Fibroblast of skin of left quadriceps (primary cell): ENCODE measurements at regions not wholly inside any gene's neighbourhood (a gene's known extent, or its start where the extent isn't known, plus 50 kb on each side); places are given as distances from the start of the nearest gene placed in this dataset.
A peak's percentile ranks its signal among the peaks of the same experiment; 100 is the strongest.
"Not testable (repeated sequence)": the region's sequence is repeated elsewhere in the genome, so short reads cannot be mapped to it uniquely, and the experiment has no call there.

Experiments
- DNase-seq, 2 experiments: peaks; one replicate each; pipeline ENCODE4 v3.0.0-alpha.2; 2013; ENCODE audit warnings: low read depth in 2 of 2

DNA sequence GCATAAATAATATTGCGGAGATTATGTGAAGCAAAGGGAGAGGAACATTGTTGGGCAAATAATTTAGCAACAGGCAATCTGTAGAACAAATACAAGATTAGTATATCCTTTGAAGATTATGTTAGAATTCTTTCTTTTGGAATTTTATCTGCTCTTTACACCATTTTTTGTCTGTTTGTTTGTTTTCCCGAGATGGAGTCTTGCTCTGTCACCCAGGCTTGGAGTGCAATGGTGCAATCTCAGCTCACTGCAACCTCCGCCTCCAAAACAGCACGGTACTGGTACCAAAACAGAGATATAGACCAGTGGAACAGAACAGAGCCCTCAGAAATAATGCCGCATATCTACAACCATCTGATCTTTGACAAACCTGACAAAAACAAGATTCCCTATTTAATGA lies 250.3 kb downstream of the FSIP2 start:
- DNase-seq = not testable (repeated sequence)

DNA sequence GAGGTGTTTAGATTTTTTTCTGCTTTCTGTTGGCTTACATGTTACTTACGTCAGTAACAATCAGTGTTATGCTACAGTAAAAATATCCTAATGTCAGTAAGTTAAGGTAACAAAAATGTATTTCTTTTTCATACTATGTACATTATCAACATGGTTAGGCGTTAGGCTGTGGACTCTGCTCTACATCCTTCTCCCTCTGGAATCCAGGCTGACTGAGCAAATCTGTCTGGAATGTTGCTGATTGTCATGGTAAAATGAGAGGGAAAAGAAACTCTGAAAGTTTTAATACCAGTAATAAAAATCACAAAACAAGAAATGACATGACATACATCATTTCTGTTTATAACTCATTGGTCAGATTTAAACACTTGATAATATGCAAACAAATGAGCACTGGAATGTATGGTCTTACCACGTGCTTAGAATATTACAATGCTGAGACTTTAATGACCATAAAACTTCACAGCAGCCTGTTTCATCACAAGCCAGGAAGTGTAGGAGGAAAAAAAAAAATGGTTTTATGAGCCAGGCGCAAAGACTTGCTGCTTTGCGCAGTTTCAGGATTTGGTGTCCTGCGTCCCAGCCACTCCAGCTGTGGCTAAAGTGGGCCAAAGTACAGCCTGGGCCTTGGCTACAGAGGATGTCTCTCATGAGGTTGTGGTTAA lies 252.4 kb downstream of the FSIP2 start:
- DNase-seq = peak; percentile 46 to 47

DNA sequence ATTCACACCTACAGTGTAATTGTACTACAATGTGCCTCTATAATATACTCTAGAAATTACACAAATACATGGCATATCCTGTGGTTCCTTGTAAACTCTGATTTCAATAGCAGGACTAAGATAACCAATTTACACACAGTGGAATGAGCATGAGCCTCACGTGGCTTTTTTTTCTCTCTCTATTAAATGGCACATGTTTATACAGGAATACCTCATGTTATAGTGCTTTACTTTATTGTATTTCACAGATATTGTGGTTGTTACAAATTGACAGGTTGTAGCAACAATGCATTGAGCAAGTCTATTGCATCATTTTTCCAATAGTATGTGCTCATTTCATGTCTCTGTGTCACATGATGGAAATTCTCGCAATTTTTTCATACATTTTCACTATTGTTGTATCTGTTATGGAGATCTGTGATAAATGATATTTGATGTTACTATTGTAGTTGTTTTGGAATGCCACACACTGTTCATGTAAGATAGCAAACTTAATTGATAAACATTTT lies 260.0 kb downstream of the FSIP2 start:
- DNase-seq = no peak

DNA sequence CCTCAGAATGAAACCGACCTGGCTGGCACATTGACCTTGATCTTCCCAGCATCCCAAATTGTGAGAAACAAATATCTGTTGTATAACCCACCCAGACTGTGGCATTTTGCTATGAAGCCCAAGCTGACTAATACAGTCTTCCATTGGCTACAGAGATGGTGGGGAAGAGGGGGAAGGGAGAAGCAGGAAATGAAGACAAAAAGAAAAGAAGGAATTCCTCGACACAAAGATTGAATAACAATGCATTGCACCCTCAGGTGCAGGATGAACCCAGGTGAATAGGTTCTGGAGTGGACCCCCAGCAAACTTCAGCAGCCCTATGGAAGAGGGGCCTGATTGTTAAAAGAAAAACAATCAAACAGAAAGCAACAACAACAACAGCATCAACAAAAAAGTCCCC lies 270.7 kb downstream of the FSIP2 start:
- no peak for DNase-seq

DNA sequence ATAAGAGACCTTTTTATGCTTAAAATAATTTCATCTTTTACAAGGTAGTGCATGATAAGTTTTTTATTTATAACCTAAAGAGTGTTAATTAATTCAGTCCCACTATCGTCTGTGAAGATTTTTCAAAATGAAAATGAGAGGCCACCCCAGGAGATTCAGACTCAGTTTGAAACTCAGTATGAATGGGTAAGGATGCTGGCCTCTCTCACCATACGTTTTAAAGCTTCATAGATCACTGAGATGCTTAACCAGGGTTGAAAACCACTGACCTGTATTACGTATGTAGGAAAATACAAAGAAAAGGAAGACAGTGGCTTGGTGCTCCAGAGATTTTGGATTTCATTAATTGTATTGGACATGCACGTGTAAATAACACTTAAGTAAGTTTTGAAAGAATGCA lies 278.7 kb downstream of the FSIP2 start:
- no peak for DNase-seq

DNA sequence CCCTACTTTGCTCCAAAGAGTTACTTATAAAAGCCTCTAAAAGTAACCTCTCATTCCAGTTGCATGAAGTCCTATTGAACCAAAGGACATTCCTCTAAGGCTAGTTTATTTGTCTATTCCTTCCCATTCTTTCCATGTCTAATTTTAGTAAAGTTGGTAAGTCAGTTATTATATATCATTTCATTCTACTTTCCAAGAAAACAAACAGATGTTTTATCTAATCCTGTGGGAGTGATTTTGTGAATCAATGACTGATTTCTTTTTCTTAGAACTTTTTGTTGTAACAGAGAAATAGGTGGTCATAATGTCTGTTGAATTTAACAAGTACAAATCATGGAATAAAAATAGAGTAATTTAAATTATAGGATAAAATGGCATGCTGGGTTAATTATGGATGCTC lies 286.3 kb downstream of the FSIP2 start:
- DNase-seq = no peak

DNA sequence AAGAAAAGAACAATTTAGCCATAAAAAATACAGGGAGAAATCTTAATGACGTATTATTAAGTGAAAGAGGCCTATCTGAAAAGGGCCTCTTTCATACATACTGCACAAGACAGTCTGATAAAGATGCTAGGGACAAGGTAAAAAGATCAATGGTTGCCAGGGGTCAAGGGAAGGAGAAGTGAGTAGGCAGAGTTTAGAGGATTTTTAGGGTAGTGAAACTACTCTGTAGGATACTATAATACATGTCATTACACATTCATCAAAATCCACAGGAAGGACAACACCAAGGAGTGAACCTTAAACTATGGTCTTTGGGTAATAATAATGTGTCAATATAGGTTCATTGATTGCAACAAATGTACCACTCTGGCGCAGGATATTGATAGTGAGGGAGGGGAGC lies 289.3 kb downstream of the FSIP2 start:
- no peak for DNase-seq

DNA sequence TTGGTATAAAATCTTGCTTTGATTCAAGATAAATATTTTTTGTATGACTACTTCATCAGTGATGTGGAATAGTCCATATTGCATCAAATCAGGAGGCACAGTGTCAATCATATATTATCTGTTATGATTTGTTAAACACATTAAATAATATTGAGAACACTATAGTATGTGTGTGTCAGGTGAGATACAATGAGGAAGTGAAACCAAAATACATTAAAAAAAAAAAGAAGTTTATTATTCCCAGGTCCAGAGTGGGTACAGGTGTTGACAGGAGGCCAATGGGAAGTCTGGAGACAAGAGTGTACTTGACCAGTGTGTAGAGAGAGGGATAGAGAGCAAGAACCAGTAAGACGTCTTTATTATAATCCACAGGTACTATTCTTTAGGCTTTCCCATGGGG lies 292.6 kb downstream of the FSIP2 start:
- no peak for DNase-seq

DNA sequence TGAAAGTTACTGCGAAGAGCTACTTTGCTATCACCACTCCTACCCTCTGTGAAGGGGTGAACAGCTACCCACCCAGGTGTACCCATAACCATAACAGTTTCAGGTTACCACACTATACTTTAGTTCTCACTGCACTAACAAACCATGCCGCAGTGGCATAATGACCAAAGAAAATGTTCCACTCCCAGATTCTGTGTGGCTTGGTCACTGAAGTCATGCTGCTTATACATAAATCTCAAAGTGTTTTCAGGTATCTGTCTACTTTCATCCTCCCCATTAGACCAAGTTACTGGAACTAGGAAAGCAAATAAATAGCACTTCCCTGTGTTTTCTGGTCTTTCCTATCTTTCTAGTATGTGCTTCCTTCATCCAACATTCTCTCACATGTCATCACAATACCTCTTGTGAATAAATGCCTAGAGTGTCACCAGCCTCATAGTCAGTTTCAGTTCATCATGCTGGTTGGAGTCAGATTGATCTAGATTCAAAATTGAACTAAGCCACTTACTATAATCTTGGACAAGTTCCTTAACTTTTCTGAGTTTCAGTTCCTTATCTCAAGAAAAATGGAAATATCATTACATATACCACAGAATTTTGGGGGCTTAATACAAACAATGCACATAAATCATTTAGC lies 293.6 kb downstream of the FSIP2 start:
- no peak for DNase-seq

DNA sequence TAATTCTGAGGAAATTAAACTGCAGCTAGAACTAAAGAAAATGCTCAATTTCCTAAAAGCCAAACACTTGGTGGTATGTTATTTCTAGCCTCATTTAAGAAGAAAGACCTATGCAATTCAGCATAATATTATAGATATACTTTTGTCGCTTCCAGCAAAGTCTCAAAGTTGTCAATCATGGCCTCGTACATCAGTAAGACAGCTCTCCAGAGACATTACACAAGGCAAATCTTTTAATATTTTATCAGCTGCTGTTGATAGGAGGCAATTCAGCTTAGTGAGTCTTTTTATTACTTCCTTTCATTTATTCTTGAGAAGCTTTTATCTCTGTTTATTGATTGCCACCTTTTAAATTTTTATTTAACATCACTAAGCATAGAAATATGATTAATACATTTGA lies 294.3 kb downstream of the FSIP2 start:
- DNase-seq = no peak

DNA sequence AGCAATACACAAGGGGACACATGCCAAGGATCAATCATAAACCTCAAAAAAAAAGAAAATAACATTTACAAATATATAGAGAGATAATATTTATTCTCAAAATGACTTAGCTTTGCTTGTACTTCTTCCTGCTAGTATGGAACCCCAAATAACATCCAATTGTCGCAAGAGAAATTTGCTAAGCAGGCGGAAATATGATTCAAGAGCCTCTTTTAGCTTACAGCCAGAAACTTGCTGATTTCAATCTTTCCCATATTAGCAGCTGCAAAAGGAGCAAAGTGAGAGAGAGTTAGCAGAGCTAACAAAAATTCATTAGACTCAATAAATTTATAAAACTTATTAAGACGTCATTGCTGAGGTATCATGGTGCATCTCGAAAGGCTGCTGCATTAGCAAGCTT lies 294.9 kb downstream of the FSIP2 start:
- DNase-seq = no peak

DNA sequence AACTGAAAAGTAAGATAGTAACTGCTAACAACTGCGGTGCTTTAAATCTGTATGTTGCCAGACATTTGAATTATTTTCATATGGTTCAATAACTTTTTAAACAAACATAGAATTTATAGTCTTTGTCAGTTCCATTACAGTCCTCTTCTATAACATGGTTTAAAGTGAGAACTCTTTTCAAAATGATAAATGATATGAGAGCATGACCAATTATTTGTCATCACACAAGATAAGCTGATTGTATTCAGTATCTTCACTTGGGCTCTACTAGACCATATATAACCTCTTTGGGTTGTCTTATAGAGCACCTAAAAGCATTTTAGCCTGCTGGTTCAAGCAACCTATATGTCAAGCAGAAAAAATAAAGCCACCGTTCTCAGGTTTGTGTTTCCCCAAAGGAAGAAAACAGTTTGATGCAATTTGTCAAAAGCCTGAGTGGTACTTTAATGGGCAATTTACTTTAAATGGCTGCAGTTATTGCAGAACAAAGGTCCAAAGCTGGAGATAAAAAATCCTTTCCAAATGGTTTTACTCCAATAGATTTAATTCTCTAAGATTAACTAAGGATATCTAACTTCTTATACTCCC lies 298.4 kb downstream of the FSIP2 start:
- no peak for DNase-seq

DNA sequence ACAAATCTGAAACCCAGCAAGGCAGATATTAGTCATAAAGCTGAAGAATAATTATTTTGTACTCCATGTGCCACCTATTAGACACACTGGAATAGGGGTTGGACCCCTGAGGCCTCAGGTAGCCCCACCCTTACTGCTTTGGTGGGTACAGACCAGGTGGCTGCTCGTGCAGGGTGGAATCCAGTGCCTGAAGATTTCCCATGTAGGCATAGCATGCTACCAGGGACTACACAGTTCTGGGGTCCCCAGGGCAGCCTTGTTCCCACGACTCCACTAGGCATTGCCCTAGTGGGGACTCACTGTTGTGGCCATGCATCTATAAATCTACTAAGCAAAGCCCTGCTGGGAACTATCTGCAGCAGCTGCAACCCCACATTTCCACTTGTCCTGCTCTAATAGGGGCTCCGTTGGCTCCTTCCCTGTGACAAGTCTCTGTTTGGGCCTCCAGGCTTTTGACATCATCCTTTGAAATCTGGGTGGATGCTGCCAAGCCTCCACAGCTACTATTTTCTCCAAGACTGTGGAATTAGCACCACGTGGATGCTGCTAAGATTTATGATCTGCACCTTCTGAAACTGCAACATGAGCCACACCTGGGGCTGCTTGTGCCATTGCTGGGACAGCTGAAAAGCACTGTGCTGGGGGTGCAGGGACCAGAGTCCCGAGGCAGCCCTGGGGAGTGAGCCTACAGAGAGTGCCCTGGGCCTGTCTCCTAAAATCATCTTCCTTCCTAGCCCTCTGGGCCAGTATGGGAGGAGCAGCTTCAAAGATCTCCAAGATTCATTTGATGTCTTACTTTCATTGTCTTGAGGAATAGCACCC lies 303.8 kb downstream of the FSIP2 start:
- no peak for DNase-seq

DNA sequence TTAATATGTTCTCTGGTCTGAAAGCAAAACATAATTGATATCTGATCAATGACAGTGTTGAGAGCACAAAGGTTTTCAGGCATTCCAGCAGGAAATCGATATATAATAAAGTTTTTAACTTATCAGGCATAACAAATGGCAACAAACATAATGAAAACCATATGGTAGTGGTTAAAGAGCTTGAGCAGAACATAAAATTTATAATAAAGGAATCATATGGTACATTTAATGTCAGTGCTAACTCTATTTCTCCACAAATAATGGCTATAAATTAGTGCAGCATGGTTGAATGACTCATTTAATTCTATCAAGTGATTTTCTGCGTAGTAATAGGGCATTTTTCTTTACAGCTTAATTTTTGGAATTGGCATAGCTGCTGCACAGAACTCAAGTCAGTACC lies 306.2 kb downstream of the FSIP2 start:
- peak in 1 of 2 experiments; percentile 20 for DNase-seq

DNA sequence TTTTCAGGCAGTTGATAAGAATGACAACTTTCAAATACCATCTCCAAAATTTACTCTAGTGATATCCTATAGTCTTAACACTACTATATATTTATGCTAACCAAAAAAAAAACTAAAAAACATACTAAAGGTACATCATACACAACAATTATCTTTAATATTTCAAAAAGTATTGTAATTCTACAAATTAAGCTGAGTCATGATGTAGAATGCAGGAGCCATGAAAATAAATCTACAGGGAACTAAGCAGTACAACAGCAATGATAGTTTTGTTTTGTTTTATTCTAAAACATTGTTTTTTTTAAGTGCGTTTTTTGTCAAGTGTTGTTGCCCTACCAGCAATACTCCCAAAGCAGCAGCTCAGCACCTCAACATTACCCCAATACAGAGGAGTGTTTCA lies 314.3 kb downstream of the FSIP2 start:
- DNase-seq = no peak

DNA sequence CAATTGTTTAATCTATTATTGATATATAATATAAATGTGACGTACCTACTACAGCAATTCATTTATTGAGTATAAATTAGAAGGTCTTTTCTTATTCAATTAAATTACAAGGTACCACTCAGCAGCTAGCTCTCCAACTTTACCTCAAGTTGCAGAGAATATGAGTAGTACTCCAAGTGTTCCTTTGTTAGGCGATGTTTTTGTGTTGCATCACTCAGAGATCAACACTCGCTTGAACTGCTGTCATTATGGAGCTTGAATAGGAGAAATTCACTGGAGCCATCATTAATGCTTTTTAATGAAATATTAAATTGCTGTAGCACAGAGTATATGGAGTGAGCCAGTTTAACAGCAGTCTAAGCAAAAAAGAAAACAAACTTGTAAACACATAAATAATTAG lies 320.0 kb downstream of the FSIP2 start:
- DNase-seq = no peak

DNA sequence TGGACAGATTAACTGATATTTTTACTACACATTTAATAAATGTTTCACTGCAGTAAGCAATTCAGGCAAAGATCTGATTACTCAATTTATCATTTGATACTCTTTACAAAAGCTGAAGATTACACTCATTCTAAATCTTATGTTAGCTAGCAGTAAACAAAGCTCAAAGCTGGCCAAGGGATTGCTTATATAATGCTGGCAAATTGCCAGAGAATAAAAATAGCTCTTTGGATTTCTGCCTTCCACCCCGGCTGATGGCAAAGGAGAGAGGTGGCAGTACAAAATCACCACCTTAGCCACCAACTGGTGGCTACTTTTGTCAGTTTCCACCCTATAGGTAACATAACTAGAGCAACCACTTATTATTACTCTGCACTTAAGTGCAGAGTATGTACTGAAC lies 320.5 kb downstream of the FSIP2 start:
- no peak for DNase-seq

DNA sequence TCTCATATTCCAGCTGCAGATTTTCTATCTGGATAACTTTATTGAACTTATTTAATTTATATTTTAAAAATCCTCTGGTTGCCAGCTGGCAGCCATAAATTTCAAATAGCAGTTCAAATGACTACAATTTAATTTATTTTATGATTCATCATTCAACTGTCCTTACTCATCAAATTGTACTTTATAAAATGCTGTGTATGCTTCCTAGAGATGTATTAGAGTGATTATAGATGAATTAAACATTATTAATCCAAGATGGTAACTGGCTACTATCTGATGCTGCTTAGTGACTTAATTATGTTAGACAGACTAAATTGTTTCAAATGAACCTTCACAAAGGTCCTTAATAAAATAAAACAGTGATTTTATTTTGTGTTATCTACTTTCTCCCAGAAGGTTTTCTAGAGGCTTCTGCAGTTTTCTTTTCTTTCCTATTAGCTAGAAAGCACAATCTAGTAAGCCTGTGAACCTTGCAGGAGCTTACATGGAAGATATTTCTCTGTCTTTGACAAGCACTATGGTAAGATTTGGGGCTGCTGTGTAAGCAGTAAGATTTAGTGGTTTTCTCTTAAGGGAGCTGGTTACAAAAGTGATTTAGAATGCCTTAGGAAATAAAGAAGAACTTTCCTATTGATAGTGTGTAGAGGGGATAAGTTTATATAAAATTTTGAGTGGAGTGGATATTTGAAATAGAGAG lies 322.3 kb downstream of the FSIP2 start:
- no peak for DNase-seq

DNA sequence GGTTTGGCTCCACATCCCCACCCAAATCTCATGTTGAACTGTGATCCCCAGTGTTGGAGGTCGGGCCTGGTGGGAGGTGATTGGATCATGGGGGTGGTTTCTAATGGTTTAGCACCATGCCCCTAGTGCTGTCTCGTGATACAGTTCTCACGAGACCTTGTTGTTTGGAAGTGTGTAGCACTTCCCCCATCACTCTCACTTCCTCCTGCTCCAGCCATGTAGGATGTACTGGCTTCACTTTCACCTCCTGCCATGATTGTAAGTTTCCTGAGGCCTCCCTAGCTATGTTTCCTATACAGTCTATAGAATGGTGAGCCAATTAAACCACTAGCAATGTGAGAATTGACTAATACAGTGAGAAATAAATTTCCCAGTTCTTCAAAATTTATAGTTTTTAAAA lies 325.9 kb downstream of the FSIP2 start:
- no peak for DNase-seq

DNA sequence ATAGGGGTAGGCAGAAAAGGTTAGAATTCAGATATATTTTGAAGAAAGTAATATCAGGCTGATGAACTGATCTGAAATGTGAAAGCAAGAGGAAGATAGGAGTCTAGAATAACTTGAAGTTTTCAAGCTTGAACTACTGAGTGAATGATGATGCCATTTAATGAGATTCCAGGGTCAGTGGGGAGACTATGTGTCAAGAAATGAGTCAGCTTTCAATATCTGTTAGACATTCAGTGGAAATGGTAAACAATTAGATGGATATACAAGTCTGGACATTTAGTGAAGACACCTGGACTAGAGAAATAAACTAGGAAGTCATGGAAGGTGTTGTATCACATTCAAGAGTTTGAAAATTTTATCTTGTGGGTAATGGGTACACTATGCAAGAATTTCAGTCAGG lies 326.9 kb downstream of the FSIP2 start:
- no peak for DNase-seq

DNA sequence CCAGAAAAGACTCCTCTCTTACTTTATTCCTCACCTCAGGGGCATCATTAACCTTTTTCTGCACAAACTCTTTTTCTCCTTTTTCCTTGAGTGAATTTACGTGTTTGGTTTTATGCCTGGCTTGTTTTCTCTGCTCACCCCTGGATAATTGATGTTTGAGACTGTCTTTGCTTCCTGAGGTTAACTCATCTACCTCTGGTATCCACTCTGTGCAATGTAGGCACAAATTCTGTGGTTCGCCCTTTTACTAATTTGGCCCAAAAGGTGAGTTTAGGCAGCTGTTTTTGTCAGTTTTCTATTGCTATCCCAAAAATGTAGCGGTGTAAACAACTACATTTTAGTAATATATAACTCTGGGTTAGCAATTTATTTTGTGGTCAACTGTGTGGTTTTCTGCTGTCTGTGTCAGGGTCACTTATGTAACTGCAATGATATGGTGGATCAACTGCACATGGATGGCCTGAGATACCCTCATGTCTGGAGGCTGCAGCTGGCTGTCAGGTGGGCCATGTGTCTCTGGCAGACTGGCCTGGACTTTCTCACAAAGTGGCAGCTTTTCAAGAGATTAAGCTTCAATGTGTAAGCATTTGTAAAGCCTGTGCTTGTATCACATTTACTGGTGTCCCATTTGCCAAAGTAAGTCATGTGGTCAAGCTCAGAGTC lies 329.7 kb downstream of the FSIP2 start:
- DNase-seq = peak in 1 of 2 experiments; percentile 8
